Uterus (tissue), 2 donors: ENCODE measurements at regions not wholly inside any gene's neighbourhood (a gene's known extent, or its start where the extent isn't known, plus 50 kb on each side); places are given as distances from the start of the nearest gene placed in this dataset.

Source experiments
- POLR2A ChIP-seq, 2 donors: fragments of 450-650 bp; IDR thresholded peaks; one replicate each; pipeline ENCODE4 v1.6.1; 2016; ENCODE audit warnings: antibody characterized with exemption in 2 of 2, mild to moderate bottlenecking in 1 of 2, moderate library complexity in 1 of 2
- TF ChIP-seq, protein P1 (sequence below), 4 experiments: fragments of 200-600 bp in 2 of 4; fragments of 450-650 bp in 2 of 4; sonication (generic) in 2 of 4; IDR thresholded peaks; one replicate each; pipeline ENCODE4 v1.5.1; 2016 to 2019; ENCODE audit warnings: antibody characterized with exemption in 4 of 4, mild to moderate bottlenecking in 2 of 4, moderate library complexity in 1 of 4

DNA sequence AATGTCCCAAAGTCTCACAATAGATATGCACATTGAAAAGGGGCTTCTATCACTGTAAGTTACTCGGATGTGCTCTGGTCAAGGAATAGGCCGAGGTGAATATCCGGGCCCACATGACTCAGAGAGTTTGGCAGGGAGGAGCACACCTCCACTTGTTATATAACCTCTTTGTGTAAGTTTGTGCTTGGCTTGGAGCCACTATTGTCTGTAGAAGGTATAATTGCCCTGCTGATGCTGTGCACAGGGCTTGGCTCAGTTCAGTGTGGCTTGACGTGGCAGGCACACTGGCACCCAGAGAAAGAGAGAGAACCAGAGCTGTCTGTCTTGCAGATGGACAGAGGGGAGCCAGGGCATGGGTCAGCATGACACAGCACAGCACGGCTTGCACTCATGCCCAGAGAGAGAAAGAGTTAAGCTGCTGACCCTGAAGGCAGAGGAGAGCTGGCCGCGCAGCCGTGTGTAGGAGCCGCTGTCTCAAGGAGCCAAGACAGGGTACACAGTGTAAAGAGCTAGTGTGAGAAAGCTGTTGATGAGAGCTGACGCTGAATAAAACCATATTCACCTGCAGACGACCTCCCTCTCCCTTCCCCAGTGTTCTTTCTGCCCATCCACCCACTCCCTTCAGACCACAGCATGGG lies 482.5 kb downstream of the C6orf118 start:
- TF ChIP-seq, protein P1, sequence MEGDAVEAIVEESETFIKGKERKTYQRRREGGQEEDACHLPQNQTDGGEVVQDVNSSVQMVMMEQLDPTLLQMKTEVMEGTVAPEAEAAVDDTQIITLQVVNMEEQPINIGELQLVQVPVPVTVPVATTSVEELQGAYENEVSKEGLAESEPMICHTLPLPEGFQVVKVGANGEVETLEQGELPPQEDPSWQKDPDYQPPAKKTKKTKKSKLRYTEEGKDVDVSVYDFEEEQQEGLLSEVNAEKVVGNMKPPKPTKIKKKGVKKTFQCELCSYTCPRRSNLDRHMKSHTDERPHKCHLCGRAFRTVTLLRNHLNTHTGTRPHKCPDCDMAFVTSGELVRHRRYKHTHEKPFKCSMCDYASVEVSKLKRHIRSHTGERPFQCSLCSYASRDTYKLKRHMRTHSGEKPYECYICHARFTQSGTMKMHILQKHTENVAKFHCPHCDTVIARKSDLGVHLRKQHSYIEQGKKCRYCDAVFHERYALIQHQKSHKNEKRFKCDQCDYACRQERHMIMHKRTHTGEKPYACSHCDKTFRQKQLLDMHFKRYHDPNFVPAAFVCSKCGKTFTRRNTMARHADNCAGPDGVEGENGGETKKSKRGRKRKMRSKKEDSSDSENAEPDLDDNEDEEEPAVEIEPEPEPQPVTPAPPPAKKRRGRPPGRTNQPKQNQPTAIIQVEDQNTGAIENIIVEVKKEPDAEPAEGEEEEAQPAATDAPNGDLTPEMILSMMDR (IDR thresholded peaks at IDR 0.05): no peak
- no peak for TF ChIP-seq POLR2A (IDR thresholded peaks at IDR 0.05)
